Tibial nerve (tissue), 4 donors: ENCODE measurements at regions not wholly inside any gene's neighbourhood (a gene's known extent, or its start where the extent isn't known, plus 50 kb on each side); places are given as distances from the start of the nearest gene placed in this dataset.

Experiments used
- DNase-seq, 2 donors: peaks; one replicate each; pipeline ENCODE4 v3.0.0-alpha.2; 2019; ENCODE audit warnings: low spot score in 2 of 2
- H3K27ac ChIP-seq, 4 donors: fragments of 200-600 bp; sonication (generic) in 3 of 4; one replicate each; pipeline ENCODE4 v1.5.1; 2017 to 2019; ENCODE audit warnings: mild to moderate bottlenecking in 1 of 4
- H3K27me3 ChIP-seq, 2 donors: fragments of 200-600 bp; sonication (generic) in 1 of 2; one replicate each; pipeline versions ENCODE4 v1.5.1 to v1.6.0; 2017 to 2019
- H3K36me3 ChIP-seq, 3 donors: fragments of 200-600 bp; sonication (generic); one replicate each; pipeline ENCODE4 v1.5.1; 2018 to 2019
- H3K4me1 ChIP-seq, 4 donors: fragments of 200-600 bp; sonication (generic) in 3 of 4; one replicate each; pipeline ENCODE4 v1.5.1; 2017 to 2019
- H3K4me3 ChIP-seq, 4 donors: fragments of 200-600 bp; sonication (generic) in 3 of 4; one replicate each; pipeline ENCODE4 v1.5.1; 2017 to 2019; ENCODE audit warnings: mild to moderate bottlenecking in 1 of 4, moderate library complexity in 1 of 4
- H3K9me3 ChIP-seq, 4 donors: fragments of 200-600 bp; sonication (generic) in 3 of 4; one replicate each; pipeline ENCODE4 v1.5.1; 2017 to 2019
- CTCF ChIP-seq, 5 experiments: fragments of 200-600 bp in 3 of 5; fragments of 450-650 bp in 2 of 5; sonication (generic) in 3 of 5; IDR thresholded peaks; one replicate each; pipeline ENCODE4 v1.5.1; 2016 to 2019; ENCODE audit warnings: antibody characterized with exemption in 5 of 5, mild to moderate bottlenecking in 3 of 5, moderate library complexity in 2 of 5
- EP300 ChIP-seq, 2 donors: sonication (generic); formaldehyde crosslinking; IDR thresholded peaks; one replicate each; pipeline ENCODE4 v1.6.1; 2017; ENCODE audit warnings: antibody characterized with exemption in 2 of 2, mild to moderate bottlenecking in 1 of 2
- POLR2A ChIP-seq, 2 donors: fragments of 450-650 bp; IDR thresholded peaks; one replicate each; pipeline ENCODE4 v1.6.1; 2017; ENCODE audit warnings: antibody characterized with exemption in 2 of 2, mild to moderate bottlenecking in 2 of 2, moderate library complexity in 2 of 2
- WGBS, 2 donors: methylation state at CpG; one replicate each; pipeline ENCODE4 v1.1.5; 2018; 5-methylcytosine and 5-hydroxymethylcytosine counted together

GRCh38 chr13:31627097-31627845 is 112.1 kb upstream of the RXFP2 start:
- H3K9me3 ChIP-seq, result no peaks in the 10 kb centered on the region
- WGBS, 2 donors, result 66 to 72% methylated on average over 3 of the region's 3 CpGs
- no peak overlapping the region for H3K27ac ChIP-seq
- no peak overlapping the region for H3K4me3 ChIP-seq
- TF ChIP-seq CTCF (IDR thresholded peaks at IDR 0.05) (no peak), POLR2A (IDR thresholded peaks at IDR 0.05) (no peak), EP300 (IDR thresholded peaks at IDR 0.05) (no peak)
- no peaks in the 10 kb centered on the region for H3K36me3 ChIP-seq
- no peaks in the 10 kb centered on the region for H3K27me3 ChIP-seq
- no peak for DNase-seq
- H3K4me1 ChIP-seq, result no peaks in the 10 kb centered on the region

- no peaks in the 10 kb centered on the region for H3K27me3 ChIP-seq
- WGBS, 2 donors, result 24 to 29% methylated on average over 3 of the region's 3 CpGs
These were observed 110.1 kb upstream of the RXFP2 start for GRCh38 chr13:31629085-31629780.

GRCh38 chr13:31631071-31631470 is 108.3 kb upstream of the RXFP2 start:
- DNase-seq, result no peak
- H3K4me1 ChIP-seq, result no peaks in the 10 kb centered on the region
- no peaks in the 10 kb centered on the region for H3K27me3 ChIP-seq
- H3K4me3 ChIP-seq, result no peak overlapping the region
- TF ChIP-seq POLR2A (IDR thresholded peaks at IDR 0.05), result no peak
- no peak for TF ChIP-seq EP300 (IDR thresholded peaks at IDR 0.05)
- no peak for TF ChIP-seq CTCF (IDR thresholded peaks at IDR 0.05)
- H3K36me3 ChIP-seq, result no peaks in the 10 kb centered on the region
- 58 to 69% methylated on average over 3 of the region's 3 CpGs for WGBS, 2 donors
- H3K27ac ChIP-seq, result no peak overlapping the region
- H3K9me3 ChIP-seq, result peaks cover 0 to 9% (median 0%) of the 10 kb centered on the region in 4 donors

More at GRCh38 chr13:31629085-31629780, 110.1 kb upstream of the RXFP2 start:
- no peak for DNase-seq
- Histone ChIP-seq H3K27ac (no peak overlapping the region), H3K4me3 (no peak overlapping the region), H3K4me1 (no peaks in the 10 kb centered on the region), H3K36me3 (no peaks in the 10 kb centered on the region), H3K9me3 (peaks cover 0 to 7% (median 0%) of the 10 kb centered on the region in 4 donors)
- no peak for TF ChIP-seq CTCF (IDR thresholded peaks at IDR 0.05)
- no peak for TF ChIP-seq EP300 (IDR thresholded peaks at IDR 0.05)
- no peak for TF ChIP-seq POLR2A (IDR thresholded peaks at IDR 0.05)

GRCh38 chr13:31631746-31632145 is 107.6 kb upstream of the RXFP2 start:
- Histone ChIP-seq H3K36me3 (no peaks in the 10 kb centered on the region), H3K9me3 (peaks cover 0 to 14% (median 0%) of the 10 kb centered on the region in 4 donors), H3K4me1 (no peaks in the 10 kb centered on the region), H3K27me3 (no peaks in the 10 kb centered on the region), H3K27ac (no peak overlapping the region), H3K4me3 (no peak overlapping the region)
- no peak for DNase-seq
- no peak for TF ChIP-seq POLR2A (IDR thresholded peaks at IDR 0.05)
- no peak for TF ChIP-seq CTCF (IDR thresholded peaks at IDR 0.05)
- TF ChIP-seq EP300 (IDR thresholded peaks at IDR 0.05), result no peak

GRCh38 chr13:31638577-31638976 is 100.7 kb upstream of the RXFP2 start:
- H3K36me3 ChIP-seq, result no peaks in the 10 kb centered on the region
- no peak for DNase-seq
- no peak overlapping the region for H3K4me3 ChIP-seq
- H3K27me3 ChIP-seq, result no peaks in the 10 kb centered on the region
- peaks cover 0 to 20% (median 0%) of the 10 kb centered on the region in 4 donors for H3K9me3 ChIP-seq
- TF ChIP-seq POLR2A (IDR thresholded peaks at IDR 0.05), result no peak
- no peak for TF ChIP-seq CTCF (IDR thresholded peaks at IDR 0.05)
- TF ChIP-seq EP300 (IDR thresholded peaks at IDR 0.05), result no peak
- no peak overlapping the region for H3K27ac ChIP-seq
- 94 to 100% methylated on average over 1 of the region's 1 CpG for WGBS, 2 donors
- no peaks in the 10 kb centered on the region for H3K4me1 ChIP-seq
